ENCODE measurements at regions not wholly inside any gene's neighbourhood (a gene's known extent, or its start where the extent isn't known, plus 50 kb on each side); places are given as distances from the start of the nearest gene placed in this dataset.

DNA sequence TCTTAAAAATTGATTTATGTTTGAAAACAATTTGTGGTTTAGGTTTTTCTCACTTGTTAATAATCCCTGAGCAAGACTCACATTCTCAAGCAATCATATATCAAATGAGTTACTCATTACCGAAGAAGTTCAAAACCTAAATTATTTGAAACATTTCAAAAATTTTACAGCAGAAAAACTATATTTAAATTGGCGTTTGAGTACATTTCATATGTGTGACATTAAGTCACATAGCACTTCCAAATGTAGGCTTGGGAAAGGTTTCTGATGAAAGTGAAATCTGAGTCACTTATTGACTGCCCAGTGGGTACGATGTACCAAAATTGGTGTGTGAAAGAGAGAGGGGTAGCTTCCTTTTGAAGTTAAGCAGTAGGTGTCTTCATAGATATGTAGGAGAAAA lies 411.4 kb upstream of the SGCD start:
- H3K27me3 ChIP-seq (ENCODE audit: control insufficient read depth in 4 of 4, insufficient read depth in 4 of 4, low read length in 3 of 4): peaks cover 0 to 6% (median 0%) of the 10 kb centered on the region in 4 donors
- H3K27ac ChIP-seq (ENCODE audit: low read depth in 1 of 2, low read length in 2 of 2): no peak overlapping the region
- TF ChIP-seq RAD21 (IDR thresholded peaks at IDR 0.05) (no peak), EGR1 (IDR thresholded peaks at IDR 0.05; ENCODE audit: low read depth in 2 of 2) (no peak), JUND (IDR thresholded peaks at IDR 0.05) (no peak)
- H3K9me3 ChIP-seq (ENCODE audit: control insufficient read depth in 4 of 4, low read length in 3 of 4): no peaks in the 10 kb centered on the region
- WGBS: 55% methylated on average over 3 of the region's 3 CpGs
- H3K4me1 ChIP-seq (ENCODE audit: control insufficient read depth in 4 of 4, insufficient read depth in 4 of 4, low read length in 3 of 4): no peaks in the 10 kb centered on the region
- no peaks in the 10 kb centered on the region for H3K36me3 ChIP-seq (ENCODE audit: control insufficient read depth in 4 of 4, insufficient read depth in 3 of 4, low read depth in 1 of 4, low read length in 3 of 4)
- H3K9ac ChIP-seq (ENCODE audit: low read depth in 1 of 2, low read length in 2 of 2): no peak overlapping the region
- no peak for DNase-seq (ENCODE audit: low spot score)
- no peak overlapping the region for H3K4me3 ChIP-seq (ENCODE audit: low read depth in 1 of 3, low read length in 3 of 3)

DNA sequence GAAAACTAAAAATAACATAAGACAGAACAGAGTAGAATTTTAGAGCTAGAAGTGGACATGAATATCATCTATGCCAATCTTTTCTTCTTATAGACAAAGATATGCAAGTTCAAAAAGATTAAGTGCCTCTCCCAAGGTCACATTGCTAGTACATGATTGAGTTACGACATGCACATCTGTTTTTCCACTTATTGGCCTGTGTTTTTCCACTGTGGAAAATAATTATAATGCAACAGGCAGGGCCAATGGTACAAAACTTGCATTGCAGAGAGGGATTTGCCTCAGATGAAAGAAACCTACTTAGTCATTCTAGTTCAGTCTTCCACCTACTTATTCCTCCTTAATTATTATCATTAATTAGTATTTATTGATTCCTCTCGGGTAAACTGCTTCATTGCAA lies 407.8 kb upstream of the SGCD start:
- no peaks in the 10 kb centered on the region for H3K36me3 ChIP-seq (ENCODE audit: control insufficient read depth in 4 of 4, insufficient read depth in 3 of 4, low read depth in 1 of 4, low read length in 3 of 4)
- 70% methylated on average over 2 of the region's 2 CpGs for WGBS
- TF ChIP-seq, protein P1, sequence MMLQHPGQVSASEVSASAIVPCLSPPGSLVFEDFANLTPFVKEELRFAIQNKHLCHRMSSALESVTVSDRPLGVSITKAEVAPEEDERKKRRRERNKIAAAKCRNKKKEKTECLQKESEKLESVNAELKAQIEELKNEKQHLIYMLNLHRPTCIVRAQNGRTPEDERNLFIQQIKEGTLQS (IDR thresholded peaks at IDR 0.05): no peak
- TF ChIP-seq YY1 (IDR thresholded peaks at IDR 0.05): no peak
- TF ChIP-seq HNF4A (conservative IDR thresholded peaks at IDR 0.05): no peak
- TF ChIP-seq, protein P2, sequence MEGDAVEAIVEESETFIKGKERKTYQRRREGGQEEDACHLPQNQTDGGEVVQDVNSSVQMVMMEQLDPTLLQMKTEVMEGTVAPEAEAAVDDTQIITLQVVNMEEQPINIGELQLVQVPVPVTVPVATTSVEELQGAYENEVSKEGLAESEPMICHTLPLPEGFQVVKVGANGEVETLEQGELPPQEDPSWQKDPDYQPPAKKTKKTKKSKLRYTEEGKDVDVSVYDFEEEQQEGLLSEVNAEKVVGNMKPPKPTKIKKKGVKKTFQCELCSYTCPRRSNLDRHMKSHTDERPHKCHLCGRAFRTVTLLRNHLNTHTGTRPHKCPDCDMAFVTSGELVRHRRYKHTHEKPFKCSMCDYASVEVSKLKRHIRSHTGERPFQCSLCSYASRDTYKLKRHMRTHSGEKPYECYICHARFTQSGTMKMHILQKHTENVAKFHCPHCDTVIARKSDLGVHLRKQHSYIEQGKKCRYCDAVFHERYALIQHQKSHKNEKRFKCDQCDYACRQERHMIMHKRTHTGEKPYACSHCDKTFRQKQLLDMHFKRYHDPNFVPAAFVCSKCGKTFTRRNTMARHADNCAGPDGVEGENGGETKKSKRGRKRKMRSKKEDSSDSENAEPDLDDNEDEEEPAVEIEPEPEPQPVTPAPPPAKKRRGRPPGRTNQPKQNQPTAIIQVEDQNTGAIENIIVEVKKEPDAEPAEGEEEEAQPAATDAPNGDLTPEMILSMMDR (IDR thresholded peaks at IDR 0.05; ENCODE audit: low read depth, low read length, missing input control): no peak
- TF ChIP-seq HNF4G (IDR thresholded peaks at IDR 0.05): no peak
- TF ChIP-seq GABPA (IDR thresholded peaks at IDR 0.05 in 1 of 2, conservative IDR thresholded peaks at IDR 0.05 in 1 of 2): no peak
- TF ChIP-seq JUND (IDR thresholded peaks at IDR 0.05): no peak
- TF ChIP-seq TAF1 (conservative IDR thresholded peaks at IDR 0.05): no peak
- TF ChIP-seq, protein P3, sequence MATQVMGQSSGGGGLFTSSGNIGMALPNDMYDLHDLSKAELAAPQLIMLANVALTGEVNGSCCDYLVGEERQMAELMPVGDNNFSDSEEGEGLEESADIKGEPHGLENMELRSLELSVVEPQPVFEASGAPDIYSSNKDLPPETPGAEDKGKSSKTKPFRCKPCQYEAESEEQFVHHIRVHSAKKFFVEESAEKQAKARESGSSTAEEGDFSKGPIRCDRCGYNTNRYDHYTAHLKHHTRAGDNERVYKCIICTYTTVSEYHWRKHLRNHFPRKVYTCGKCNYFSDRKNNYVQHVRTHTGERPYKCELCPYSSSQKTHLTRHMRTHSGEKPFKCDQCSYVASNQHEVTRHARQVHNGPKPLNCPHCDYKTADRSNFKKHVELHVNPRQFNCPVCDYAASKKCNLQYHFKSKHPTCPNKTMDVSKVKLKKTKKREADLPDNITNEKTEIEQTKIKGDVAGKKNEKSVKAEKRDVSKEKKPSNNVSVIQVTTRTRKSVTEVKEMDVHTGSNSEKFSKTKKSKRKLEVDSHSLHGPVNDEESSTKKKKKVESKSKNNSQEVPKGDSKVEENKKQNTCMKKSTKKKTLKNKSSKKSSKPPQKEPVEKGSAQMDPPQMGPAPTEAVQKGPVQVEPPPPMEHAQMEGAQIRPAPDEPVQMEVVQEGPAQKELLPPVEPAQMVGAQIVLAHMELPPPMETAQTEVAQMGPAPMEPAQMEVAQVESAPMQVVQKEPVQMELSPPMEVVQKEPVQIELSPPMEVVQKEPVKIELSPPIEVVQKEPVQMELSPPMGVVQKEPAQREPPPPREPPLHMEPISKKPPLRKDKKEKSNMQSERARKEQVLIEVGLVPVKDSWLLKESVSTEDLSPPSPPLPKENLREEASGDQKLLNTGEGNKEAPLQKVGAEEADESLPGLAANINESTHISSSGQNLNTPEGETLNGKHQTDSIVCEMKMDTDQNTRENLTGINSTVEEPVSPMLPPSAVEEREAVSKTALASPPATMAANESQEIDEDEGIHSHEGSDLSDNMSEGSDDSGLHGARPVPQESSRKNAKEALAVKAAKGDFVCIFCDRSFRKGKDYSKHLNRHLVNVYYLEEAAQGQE (IDR thresholded peaks at IDR 0.05): no peak
- no peak for TF ChIP-seq EGR1 (IDR thresholded peaks at IDR 0.05; ENCODE audit: low read depth in 2 of 2)
- TF ChIP-seq, protein P4, sequence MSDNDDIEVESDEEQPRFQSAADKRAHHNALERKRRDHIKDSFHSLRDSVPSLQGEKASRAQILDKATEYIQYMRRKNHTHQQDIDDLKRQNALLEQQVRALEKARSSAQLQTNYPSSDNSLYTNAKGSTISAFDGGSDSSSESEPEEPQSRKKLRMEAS (IDR thresholded peaks at IDR 0.05): no peak
- TF ChIP-seq, protein P5, sequence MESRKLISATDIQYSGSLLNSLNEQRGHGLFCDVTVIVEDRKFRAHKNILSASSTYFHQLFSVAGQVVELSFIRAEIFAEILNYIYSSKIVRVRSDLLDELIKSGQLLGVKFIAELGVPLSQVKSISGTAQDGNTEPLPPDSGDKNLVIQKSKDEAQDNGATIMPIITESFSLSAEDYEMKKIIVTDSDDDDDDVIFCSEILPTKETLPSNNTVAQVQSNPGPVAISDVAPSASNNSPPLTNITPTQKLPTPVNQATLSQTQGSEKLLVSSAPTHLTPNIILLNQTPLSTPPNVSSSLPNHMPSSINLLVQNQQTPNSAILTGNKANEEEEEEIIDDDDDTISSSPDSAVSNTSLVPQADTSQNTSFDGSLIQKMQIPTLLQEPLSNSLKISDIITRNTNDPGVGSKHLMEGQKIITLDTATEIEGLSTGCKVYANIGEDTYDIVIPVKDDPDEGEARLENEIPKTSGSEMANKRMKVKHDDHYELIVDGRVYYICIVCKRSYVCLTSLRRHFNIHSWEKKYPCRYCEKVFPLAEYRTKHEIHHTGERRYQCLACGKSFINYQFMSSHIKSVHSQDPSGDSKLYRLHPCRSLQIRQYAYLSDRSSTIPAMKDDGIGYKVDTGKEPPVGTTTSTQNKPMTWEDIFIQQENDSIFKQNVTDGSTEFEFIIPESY (IDR thresholded peaks at IDR 0.05): no peak
- TF ChIP-seq RXRA (IDR thresholded peaks at IDR 0.05): no peak
- TF ChIP-seq FOXA1 (IDR thresholded peaks at IDR 0.05): no peak
- no peaks in the 10 kb centered on the region for H3K4me1 ChIP-seq (ENCODE audit: control insufficient read depth in 4 of 4, insufficient read depth in 4 of 4, low read length in 3 of 4)
- H3K9ac ChIP-seq (ENCODE audit: low read depth in 1 of 2, low read length in 2 of 2): no peak overlapping the region
- peaks cover 0 to 6% (median 0%) of the 10 kb centered on the region in 4 donors for H3K27me3 ChIP-seq (ENCODE audit: control insufficient read depth in 4 of 4, insufficient read depth in 4 of 4, low read length in 3 of 4)
- no peak overlapping the region for H3K27ac ChIP-seq (ENCODE audit: low read depth in 1 of 2, low read length in 2 of 2)
- H3K4me3 ChIP-seq (ENCODE audit: low read depth in 1 of 3, low read length in 3 of 3): no peak overlapping the region
- DNase-seq (ENCODE audit: low spot score): no peak
- H3K9me3 ChIP-seq (ENCODE audit: control insufficient read depth in 4 of 4, low read length in 3 of 4): no peaks in the 10 kb centered on the region

All from liver (tissue), 8 donors.